ENCODE measurements at regions not wholly inside any gene's neighbourhood (a gene's known extent, or its start where the extent isn't known, plus 50 kb on each side); places are given as distances from the start of the nearest gene placed in this dataset.

DNA sequence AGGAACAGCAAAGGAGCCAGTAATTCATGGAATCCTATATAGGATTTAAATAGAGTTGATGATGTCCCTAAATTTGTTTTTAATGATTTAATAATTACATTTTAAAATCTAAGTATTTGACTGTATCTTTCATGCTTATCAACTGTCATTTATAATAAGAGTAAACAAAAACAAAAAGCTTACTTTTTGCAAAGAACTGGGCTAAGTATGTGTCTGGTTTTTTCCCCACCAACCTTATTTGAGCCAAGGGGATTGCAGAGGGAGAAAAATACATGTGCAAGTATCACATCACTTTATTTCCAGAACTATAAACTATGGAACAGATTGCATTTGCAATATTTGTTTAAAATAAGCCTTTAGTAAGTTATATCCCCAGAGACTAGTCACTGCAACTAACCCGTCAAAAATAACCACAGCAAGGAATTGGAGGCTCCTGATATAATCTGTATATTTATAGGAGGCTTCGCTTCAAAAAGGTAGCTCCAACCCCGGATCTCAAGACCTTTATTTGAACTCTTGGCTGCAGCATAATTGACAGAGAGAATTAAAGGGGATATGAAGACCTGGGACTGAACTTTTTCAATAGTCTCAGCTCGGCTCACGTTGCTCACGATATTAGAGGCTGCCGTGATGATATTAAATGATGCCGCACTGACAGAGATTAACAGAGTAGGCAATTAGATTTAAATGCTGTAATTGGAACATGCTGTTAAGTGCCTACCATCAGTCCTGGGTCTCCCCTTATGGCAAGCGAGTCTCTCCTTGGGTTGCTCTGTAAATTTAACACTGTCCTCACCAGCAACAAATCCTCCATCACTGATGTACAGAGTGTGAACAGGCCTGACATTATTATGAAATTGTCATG lies 329.1 kb upstream of the NFIA start:
- TF ChIP-seq, protein P1, sequence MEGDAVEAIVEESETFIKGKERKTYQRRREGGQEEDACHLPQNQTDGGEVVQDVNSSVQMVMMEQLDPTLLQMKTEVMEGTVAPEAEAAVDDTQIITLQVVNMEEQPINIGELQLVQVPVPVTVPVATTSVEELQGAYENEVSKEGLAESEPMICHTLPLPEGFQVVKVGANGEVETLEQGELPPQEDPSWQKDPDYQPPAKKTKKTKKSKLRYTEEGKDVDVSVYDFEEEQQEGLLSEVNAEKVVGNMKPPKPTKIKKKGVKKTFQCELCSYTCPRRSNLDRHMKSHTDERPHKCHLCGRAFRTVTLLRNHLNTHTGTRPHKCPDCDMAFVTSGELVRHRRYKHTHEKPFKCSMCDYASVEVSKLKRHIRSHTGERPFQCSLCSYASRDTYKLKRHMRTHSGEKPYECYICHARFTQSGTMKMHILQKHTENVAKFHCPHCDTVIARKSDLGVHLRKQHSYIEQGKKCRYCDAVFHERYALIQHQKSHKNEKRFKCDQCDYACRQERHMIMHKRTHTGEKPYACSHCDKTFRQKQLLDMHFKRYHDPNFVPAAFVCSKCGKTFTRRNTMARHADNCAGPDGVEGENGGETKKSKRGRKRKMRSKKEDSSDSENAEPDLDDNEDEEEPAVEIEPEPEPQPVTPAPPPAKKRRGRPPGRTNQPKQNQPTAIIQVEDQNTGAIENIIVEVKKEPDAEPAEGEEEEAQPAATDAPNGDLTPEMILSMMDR (IDR thresholded peaks at IDR 0.05): no peak
- H3K36me3 Mint-ChIP-seq (ENCODE audit: low read depth): no peaks in the 10 kb centered on the region
- ChIA-PET POLR2A (no interaction called here), CTCF (no interaction called here)
- intact Hi-C loops (cut with micrococcal nuclease): no loop called here
- no peak overlapping the region for H3K4me3 Mint-ChIP-seq
- H3K4me1 Mint-ChIP-seq: no peaks in the 10 kb centered on the region
- no peak overlapping the region for H3K27ac Mint-ChIP-seq
- no peaks in the 10 kb centered on the region for H3K27me3 Mint-ChIP-seq
- no peak for DNase-seq
- no peak for ATAC-seq (ENCODE audit: low read depth)
- H3K9me3 Mint-ChIP-seq: no peaks in the 10 kb centered on the region

DNA sequence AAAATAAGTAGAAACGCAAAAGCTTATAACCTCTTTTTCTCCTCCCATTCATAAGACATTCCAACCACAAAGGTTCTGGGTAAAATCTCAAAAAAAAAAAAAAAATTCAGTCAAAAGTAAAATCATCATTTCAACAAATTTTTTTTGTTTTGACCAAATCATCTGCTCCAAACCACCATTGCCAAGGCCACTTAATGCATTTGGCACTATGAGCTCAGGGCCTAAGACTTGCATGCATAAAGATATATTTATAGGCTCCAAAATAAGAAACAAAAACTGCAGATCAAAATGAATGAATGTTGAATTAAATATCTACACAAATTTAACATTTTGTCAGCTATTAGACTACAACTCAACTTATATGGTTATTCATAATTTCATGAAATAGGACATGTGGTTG lies 331.1 kb upstream of the NFIA start:
- H3K36me3 Mint-ChIP-seq (ENCODE audit: low read depth): no peaks in the 10 kb centered on the region
- ChIA-PET CTCF (no interaction called here), POLR2A (no interaction called here)
- intact Hi-C loops (cut with micrococcal nuclease): no loop called here
- no peak for DNase-seq
- no peaks in the 10 kb centered on the region for H3K9me3 Mint-ChIP-seq
- TF ChIP-seq, protein P1 (IDR thresholded peaks at IDR 0.05): no peak
- H3K27me3 Mint-ChIP-seq: no peaks in the 10 kb centered on the region
- ATAC-seq (ENCODE audit: low read depth): no peak
- H3K4me1 Mint-ChIP-seq: no peaks in the 10 kb centered on the region
- H3K4me3 Mint-ChIP-seq: no peak overlapping the region
- H3K27ac Mint-ChIP-seq: no peak overlapping the region

DNA sequence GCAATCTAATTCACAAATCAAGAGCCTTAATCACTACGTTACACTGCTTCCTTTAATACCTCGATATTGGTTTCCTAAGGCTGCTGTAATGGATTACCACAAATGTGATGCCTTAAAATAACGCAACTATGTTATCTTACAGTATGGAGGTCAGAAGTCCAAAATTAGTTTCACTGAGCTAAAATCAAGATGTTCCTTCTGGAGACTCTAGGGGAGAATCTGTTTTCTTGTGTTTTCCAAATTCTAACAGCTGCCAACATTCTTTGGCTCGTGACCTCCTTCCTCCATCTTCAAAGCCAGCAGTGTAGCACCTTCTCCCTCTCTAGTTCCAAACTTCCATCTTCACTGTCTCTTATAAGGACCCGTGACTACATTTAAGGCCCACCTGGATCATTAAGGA lies 335.0 kb upstream of the NFIA start:
- DNase-seq (no peak), ATAC-seq (ENCODE audit: low read depth) (no peak)
- intact Hi-C loops (cut with micrococcal nuclease): no loop called here
- Mint-ChIP-seq H3K27ac (no peak overlapping the region), H3K4me3 (no peak overlapping the region), H3K27me3 (no peaks in the 10 kb centered on the region), H3K9me3 (no peaks in the 10 kb centered on the region), H3K36me3 (ENCODE audit: low read depth) (no peaks in the 10 kb centered on the region), H3K4me1 (no peaks in the 10 kb centered on the region)
- TF ChIP-seq, protein P1 (IDR thresholded peaks at IDR 0.05): no peak
- ChIA-PET POLR2A (no interaction called here), CTCF (no interaction called here)

DNA sequence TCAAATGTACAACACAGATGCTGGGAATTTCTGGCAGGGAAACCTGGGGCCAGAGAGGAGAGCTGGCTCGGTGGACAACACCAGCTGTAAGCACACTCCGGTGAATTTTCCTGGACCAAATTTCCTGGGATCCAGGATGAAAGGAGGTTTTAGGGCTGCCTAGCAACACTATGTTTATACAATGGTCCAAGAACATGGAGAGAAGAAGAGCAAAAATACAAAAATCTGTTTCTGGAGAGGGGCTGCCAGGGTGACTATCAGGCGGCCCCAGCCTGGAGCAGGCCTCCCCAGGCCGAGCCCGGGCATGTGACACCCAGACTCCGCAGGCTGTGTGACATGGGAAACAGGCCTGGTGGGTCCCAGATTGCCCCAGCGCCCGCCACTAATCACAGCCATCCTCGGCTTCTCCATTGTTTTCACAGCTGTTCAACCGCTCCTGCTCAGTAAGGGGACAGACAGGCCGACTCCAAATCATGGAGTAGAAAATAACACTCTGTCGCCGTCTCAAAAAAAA lies 336.0 kb upstream of the NFIA start:
- H3K4me1 Mint-ChIP-seq: no peaks in the 10 kb centered on the region
- H3K27ac Mint-ChIP-seq: no peak overlapping the region
- ATAC-seq (ENCODE audit: low read depth): no peak
- TF ChIP-seq, protein P1 (IDR thresholded peaks at IDR 0.05): no peak
- H3K4me3 Mint-ChIP-seq: no peak overlapping the region
- DNase-seq: no peak
- H3K36me3 Mint-ChIP-seq (ENCODE audit: low read depth): no peaks in the 10 kb centered on the region
- ChIA-PET POLR2A (no interaction called here), CTCF (no interaction called here)
- no peaks in the 10 kb centered on the region for H3K27me3 Mint-ChIP-seq
- intact Hi-C loops (cut with micrococcal nuclease): no loop called here
- H3K9me3 Mint-ChIP-seq: no peaks in the 10 kb centered on the region

DNA sequence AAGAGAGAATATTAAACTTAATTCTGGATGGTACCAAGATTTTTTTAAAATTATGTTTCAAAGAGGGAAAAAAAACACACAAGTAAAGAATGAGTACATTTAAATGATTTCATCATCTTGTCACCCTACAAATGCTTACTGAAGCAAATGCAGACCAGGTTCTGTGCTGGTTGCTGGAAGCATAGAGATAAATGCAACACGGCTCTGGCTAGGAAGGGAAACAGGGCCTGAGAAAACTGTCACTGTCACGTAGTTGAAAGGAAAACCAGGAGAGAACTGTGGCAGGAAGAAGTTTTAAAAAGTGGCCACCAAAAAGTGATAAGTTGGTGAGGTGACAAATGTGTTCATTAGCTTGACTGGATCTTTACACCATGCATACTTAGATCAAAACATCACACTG lies 336.9 kb upstream of the NFIA start:
- CTCF ChIA-PET: no interaction called here
- Mint-ChIP-seq H3K9me3 (no peaks in the 10 kb centered on the region), H3K4me1 (no peaks in the 10 kb centered on the region), H3K4me3 (no peak overlapping the region), H3K27me3 (no peaks in the 10 kb centered on the region), H3K36me3 (ENCODE audit: low read depth) (no peaks in the 10 kb centered on the region), H3K27ac (no peak overlapping the region)
- intact Hi-C loops (cut with micrococcal nuclease): no loop called here
- no peak for ATAC-seq (ENCODE audit: low read depth)
- POLR2A ChIA-PET: no interaction called here
- no peak for DNase-seq
- TF ChIP-seq, protein P1 (IDR thresholded peaks at IDR 0.05): no peak
